ACC112 (cell line): ENCODE measurements at regions not wholly inside any gene's neighbourhood (a gene's known extent, or its start where the extent isn't known, plus 50 kb on each side); places are given as distances from the start of the nearest gene placed in this dataset.

ENCODE experiments used
- H2AFZ ChIP-seq: fragments of 200-600 bp; sonication (generic); one replicate; pipeline ENCODE4 v1.6.0; 2017; ENCODE audit warnings: antibody characterized with exemption, low read length; ENCODE audit not compliant: unreplicated experiment
- H3K27ac ChIP-seq: fragments of 200-600 bp; sonication (generic); 2 replicates; pipeline ENCODE4 v1.5.1; 2014; ENCODE audit warnings: low read depth, mild to moderate bottlenecking, antibody characterized with exemption, low read length, moderate library complexity
- H3K27me3 ChIP-seq: fragments of 200-600 bp; sonication (generic); 2 replicates; pipeline ENCODE4 v1.6.1; 2014; ENCODE audit warnings: mild to moderate bottlenecking, antibody characterized with exemption, low read length, moderate library complexity, mixed read lengths; ENCODE audit not compliant: insufficient read depth
- H3K36me3 ChIP-seq: fragments of 200-600 bp; sonication (generic); 2 replicates; pipeline ENCODE4 v1.6.1; 2016; ENCODE audit warnings: mild to moderate bottlenecking, antibody characterized with exemption, low read length, moderate library complexity, mixed read lengths; ENCODE audit not compliant: insufficient read depth
- H3K4me1 ChIP-seq: fragments of 200-600 bp; sonication (generic); one replicate; pipeline ENCODE4 v1.6.1; 2016; ENCODE audit warnings: low read length, mixed read lengths; ENCODE audit not compliant: insufficient read depth, unreplicated experiment, control insufficient read depth
- H3K4me3 ChIP-seq: fragments of 200-600 bp; sonication (generic); 2 replicates; pipeline ENCODE4 v1.5.1; 2014; ENCODE audit warnings: mild to moderate bottlenecking, low read depth, low read length
- H3K79me2 ChIP-seq: fragments of 200-600 bp; sonication (generic); one replicate; pipeline ENCODE4 v1.6.0; 2016; ENCODE audit warnings: low read length; ENCODE audit not compliant: control insufficient read depth, unreplicated experiment, insufficient read depth

- peak overlapping the region; percentile 83; the same call in 1 of the 2 replicates for H3K27ac ChIP-seq
- H3K27me3 ChIP-seq = no peaks in the 10 kb centered on the region
- H3K79me2 ChIP-seq = no peaks in the 10 kb centered on the region
- no peaks in the 10 kb centered on the region for H3K36me3 ChIP-seq
- no peak overlapping the region for H2AFZ ChIP-seq
- peaks cover 42% of the 10 kb centered on the region for H3K4me1 ChIP-seq
- H3K4me3 ChIP-seq = no peak overlapping the region
These were observed 51.4 kb upstream of the KLF9 start for GRCh38 chr9:70465904-70466303.

- Histone ChIP-seq H3K4me1 (peaks cover 37% of the 10 kb centered on the region), H3K4me3 (no peak overlapping the region), H3K27me3 (no peaks in the 10 kb centered on the region), H2AFZ (no peak overlapping the region), H3K79me2 (no peaks in the 10 kb centered on the region), H3K36me3 (no peaks in the 10 kb centered on the region), H3K27ac (no peak overlapping the region)
These were observed 50.9 kb upstream of the KLF9 start for GRCh38 chr9:70465398-70465797.
